Astrocyte of the cerebellum (primary cell): ENCODE measurements at regions not wholly inside any gene's neighbourhood (a gene's known extent, or its start where the extent isn't known, plus 50 kb on each side); places are given as distances from the start of the nearest gene placed in this dataset.

Source experiments
- DNase-seq: peaks from one replicate; pipeline ENCODE4 v3.0.0-alpha.2; 2011; ENCODE audit warnings: low read depth
- H3K4me3 ChIP-seq: 2 replicates; pipeline ENCODE4 v1.5.1; 2011; ENCODE audit warnings: mild to moderate bottlenecking, low read depth, low read length, moderate library complexity
- CTCF ChIP-seq: IDR thresholded peaks from 2 replicates; pipeline ENCODE4 v1.5.1; 2012; ENCODE audit warnings: low read length, low read depth, moderate library complexity, mild to moderate bottlenecking; ENCODE audit errors: missing control alignments
- in situ Hi-C: cut with HindIII; loops from 2 replicates; pipeline ENCODE4 v1.10.0; 2017; ENCODE audit warnings: low sequenced_read_pairs

GRCh38 chr12:88267630-88268029 is 125.5 kb downstream of the TMTC3 start:
- in situ Hi-C loops, result no loop called here
- no peak for TF ChIP-seq CTCF
- no peak for DNase-seq
- H3K4me3 ChIP-seq, result no peak overlapping the region

DNA sequence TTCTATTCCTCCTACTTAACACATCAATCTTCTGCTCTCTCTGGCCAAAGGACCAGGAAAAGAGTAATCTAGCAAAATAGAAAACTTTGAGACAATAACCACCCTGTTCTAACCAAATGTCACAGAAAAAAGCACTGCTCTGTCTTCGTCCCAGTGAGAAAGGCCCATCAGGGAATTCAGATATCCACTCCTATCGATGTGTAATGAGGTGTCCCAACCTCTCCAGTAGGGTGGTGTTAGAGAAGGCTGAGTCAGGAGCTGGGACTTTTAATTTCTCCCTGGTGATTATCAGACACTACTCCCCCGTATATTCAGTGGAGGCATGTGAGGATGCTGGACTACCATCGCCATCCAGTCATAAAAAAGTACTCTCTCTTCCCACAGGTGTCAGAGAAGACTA is 130.3 kb downstream of the TMTC3 start:
- no peak for TF ChIP-seq CTCF
- in situ Hi-C loops, result no loop called here
- H3K4me3 ChIP-seq, result no peak overlapping the region
- DNase-seq, result no peak

- TF ChIP-seq CTCF, result no peak
- in situ Hi-C loops, result no loop called here
- no peak overlapping the region for H3K4me3 ChIP-seq
- no peak for DNase-seq
Observed at GRCh38 chr12:88273450-88273849, 131.3 kb downstream of the TMTC3 start.

DNA sequence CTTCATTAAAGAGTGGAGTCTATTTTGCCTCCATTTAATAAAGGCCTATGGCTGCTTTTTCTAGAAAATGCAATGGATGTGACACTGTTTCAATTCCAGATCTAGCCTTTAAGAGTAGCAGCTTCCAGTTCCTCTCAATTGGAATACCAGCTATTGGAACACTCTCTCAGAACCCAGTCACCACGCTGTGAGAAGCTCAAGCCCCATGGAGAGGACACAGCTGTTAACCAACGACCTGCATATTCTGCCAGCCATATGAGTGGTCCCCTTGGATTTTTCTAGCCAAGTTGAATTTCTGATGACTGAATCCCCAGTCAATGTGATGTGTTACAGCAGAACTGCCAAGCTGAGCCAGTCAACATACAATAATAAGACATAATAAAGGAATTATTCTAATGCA is 131.8 kb downstream of the TMTC3 start:
- no peak overlapping the region for H3K4me3 ChIP-seq
- TF ChIP-seq CTCF, result no peak
- in situ Hi-C loops, result no loop called here
- DNase-seq, result no peak

GRCh38 chr12:88291498-88292131 is 149.5 kb downstream of the TMTC3 start:
- no peak overlapping the region for H3K4me3 ChIP-seq
- in situ Hi-C loops, result no loop called here
- no peak for DNase-seq
- no peak for TF ChIP-seq CTCF

DNA sequence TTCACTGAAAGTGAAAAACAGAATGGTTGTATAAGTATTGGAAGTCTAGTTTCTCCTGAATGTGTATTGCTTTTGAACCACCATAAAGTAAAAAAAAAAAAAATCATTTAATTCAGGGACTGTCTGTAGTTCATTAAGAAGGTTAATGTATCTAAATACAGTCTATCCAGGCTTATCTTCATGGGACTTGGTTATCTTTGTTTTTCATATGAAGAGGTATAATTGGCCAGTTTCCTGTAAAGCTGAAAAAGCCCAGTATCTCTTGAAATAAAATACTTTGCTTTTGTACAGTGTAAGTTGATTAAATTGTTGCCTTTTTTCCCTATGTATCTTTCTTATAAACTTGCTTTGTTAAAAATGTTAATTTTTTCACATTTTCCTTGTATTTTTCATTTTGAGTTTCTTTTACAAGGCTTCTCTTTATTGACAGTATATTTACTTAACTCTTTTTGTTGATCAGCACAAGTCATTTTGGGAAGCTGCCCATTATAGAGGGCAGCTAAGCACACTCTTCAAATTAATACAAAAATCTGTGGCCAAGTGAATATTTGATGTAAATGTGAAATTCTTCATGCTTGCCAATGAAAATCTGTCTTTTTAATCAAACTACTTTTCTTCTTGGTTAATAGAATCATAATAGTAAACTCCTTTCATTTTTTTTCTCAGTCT is 156.0 kb downstream of the TMTC3 start:
- H3K4me3 ChIP-seq, result no peak overlapping the region
- no peak for TF ChIP-seq CTCF
- DNase-seq, result no peak
- in situ Hi-C loops, result no loop called here
